GM18505 (cell line): ENCODE measurements at regions not wholly inside any gene's neighbourhood (a gene's known extent, or its start where the extent isn't known, plus 50 kb on each side); places are given as distances from the start of the nearest gene placed in this dataset.

Source experiments
- ATAC-seq: cut with Tn5 transposase; IDR thresholded peaks from one replicate; pipeline ENCODE4 v1.9.1; 2021; ENCODE audit not compliant: unreplicated experiment
- POLR2A ChIP-seq: IDR thresholded peaks from 4 replicates; pipeline ENCODE4 v1.6.1; 2011; ENCODE audit warnings: borderline replicate concordance; ENCODE audit not compliant: insufficient read depth, insufficient read length; ENCODE audit errors: extremely low read depth

GRCh38 chr14:58788655-58789503, 151.1 kb downstream of the DACT1 start:
- ATAC-seq, result no peak
- TF ChIP-seq POLR2A, result no peak

- no peak for TF ChIP-seq POLR2A
- ATAC-seq, result no peak
Measured at GRCh38 chr14:58789736-58790135, 152.0 kb downstream of the DACT1 start.

GRCh38 chr14:58792416-58792815, 154.7 kb downstream of the DACT1 start:
- no peak for TF ChIP-seq POLR2A
- no peak for ATAC-seq

- ATAC-seq, result no peak
- no peak for TF ChIP-seq POLR2A
Measured at GRCh38 chr14:58793131-58793740, 155.5 kb downstream of the DACT1 start.

- no peak for TF ChIP-seq POLR2A
- ATAC-seq, result no peak
Measured at GRCh38 chr14:58794993-58795762, 157.4 kb downstream of the DACT1 start.

GRCh38 chr14:58796242-58797009, 158.7 kb downstream of the DACT1 start:
- TF ChIP-seq POLR2A, result no peak
- no peak for ATAC-seq

- peak; percentile 81 for ATAC-seq
- TF ChIP-seq POLR2A, result no peak
Measured at GRCh38 chr14:58797010-58797429, 159.3 kb downstream of the DACT1 start.

- no peak for TF ChIP-seq POLR2A
- ATAC-seq, result no peak
Measured at GRCh38 chr14:58798173-58798572, 160.4 kb downstream of the DACT1 start.

GRCh38 chr14:58801086-58801485, 163.3 kb downstream of the DACT1 start:
- no peak for ATAC-seq
- no peak for TF ChIP-seq POLR2A

- ATAC-seq, result no peak
- no peak for TF ChIP-seq POLR2A
Measured at GRCh38 chr14:58805057-58805456, 167.3 kb downstream of the DACT1 start.

- no peak for TF ChIP-seq POLR2A
- ATAC-seq, result no peak
Measured at GRCh38 chr14:58805605-58806409, 168.0 kb downstream of the DACT1 start.

- no peak for TF ChIP-seq POLR2A
- no peak for ATAC-seq
Measured at GRCh38 chr14:58807191-58807590, 169.4 kb downstream of the DACT1 start.

- no peak for TF ChIP-seq POLR2A
- no peak for ATAC-seq
Measured at GRCh38 chr14:58808828-58809227, 171.1 kb downstream of the DACT1 start.

GRCh38 chr14:58809520-58809919, 171.8 kb downstream of the DACT1 start:
- TF ChIP-seq POLR2A, result no peak
- ATAC-seq, result no peak
